ENCODE measurements at regions not wholly inside any gene's neighbourhood (a gene's known extent, or its start where the extent isn't known, plus 50 kb on each side); places are given as distances from the start of the nearest gene placed in this dataset.

GRCh38 chr6:159595173-159595572 is 97.9 kb downstream of the SOD2 start:
- TF ChIP-seq CTCF (IDR thresholded peaks at IDR 0.05; ENCODE audit: low read depth, low read length): no peak
- H3K9me3 ChIP-seq (ENCODE audit: low read depth): no peaks in the 10 kb centered on the region
- H3K4me3 ChIP-seq: no peak overlapping the region
- no peaks in the 10 kb centered on the region for H3K27me3 ChIP-seq
- DNase-seq (ENCODE audit: low read depth in 1 of 2, low spot score in 1 of 2): peak in 1 of 2 donors; percentile 55
- H3K27ac ChIP-seq: no peak overlapping the region
- no peaks in the 10 kb centered on the region for H3K4me1 ChIP-seq (ENCODE audit: low read depth)
- no peaks in the 10 kb centered on the region for H3K36me3 ChIP-seq

GRCh38 chr6:159594750-159595117 is 98.3 kb downstream of the SOD2 start:
- Histone ChIP-seq H3K27me3 (no peaks in the 10 kb centered on the region), H3K9me3 (ENCODE audit: low read depth) (no peaks in the 10 kb centered on the region), H3K36me3 (no peaks in the 10 kb centered on the region), H3K27ac (no peak overlapping the region), H3K4me1 (ENCODE audit: low read depth) (no peaks in the 10 kb centered on the region), H3K4me3 (no peak overlapping the region)
- peak in 1 of 2 donors; percentile 67 for DNase-seq (ENCODE audit: low read depth in 1 of 2, low spot score in 1 of 2)
- no peak for TF ChIP-seq CTCF (IDR thresholded peaks at IDR 0.05; ENCODE audit: low read depth, low read length)

GRCh38 chr6:159594106-159594749 is 98.8 kb downstream of the SOD2 start:
- no peaks in the 10 kb centered on the region for H3K36me3 ChIP-seq
- H3K27me3 ChIP-seq: no peaks in the 10 kb centered on the region
- peak in 1 of 2 donors; percentile 65 for DNase-seq (ENCODE audit: low read depth in 1 of 2, low spot score in 1 of 2)
- no peak overlapping the region for H3K27ac ChIP-seq
- TF ChIP-seq CTCF (IDR thresholded peaks at IDR 0.05; ENCODE audit: low read depth, low read length): no peak
- H3K4me1 ChIP-seq (ENCODE audit: low read depth): no peaks in the 10 kb centered on the region
- no peak overlapping the region for H3K4me3 ChIP-seq
- H3K9me3 ChIP-seq (ENCODE audit: low read depth): no peaks in the 10 kb centered on the region

GRCh38 chr6:159590835-159591234 is 102.2 kb downstream of the SOD2 start:
- DNase-seq (ENCODE audit: low read depth in 1 of 2, low spot score in 1 of 2): no peak
- Histone ChIP-seq H3K4me3 (no peak overlapping the region), H3K27me3 (no peaks in the 10 kb centered on the region), H3K4me1 (ENCODE audit: low read depth) (no peaks in the 10 kb centered on the region), H3K36me3 (no peaks in the 10 kb centered on the region), H3K27ac (no peak overlapping the region), H3K9me3 (ENCODE audit: low read depth) (no peaks in the 10 kb centered on the region)
- TF ChIP-seq CTCF (IDR thresholded peaks at IDR 0.05; ENCODE audit: low read depth, low read length): no peak

GRCh38 chr6:159586684-159587083 is 106.4 kb downstream of the SOD2 start:
- TF ChIP-seq CTCF (IDR thresholded peaks at IDR 0.05; ENCODE audit: low read depth, low read length): no peak
- Histone ChIP-seq H3K4me1 (ENCODE audit: low read depth) (no peaks in the 10 kb centered on the region), H3K4me3 (no peak overlapping the region), H3K9me3 (ENCODE audit: low read depth) (no peaks in the 10 kb centered on the region), H3K36me3 (no peaks in the 10 kb centered on the region), H3K27ac (no peak overlapping the region), H3K27me3 (no peaks in the 10 kb centered on the region)
- DNase-seq (ENCODE audit: low read depth in 1 of 2, low spot score in 1 of 2): no peak
